ENCODE measurements at regions not wholly inside any gene's neighbourhood (a gene's known extent, or its start where the extent isn't known, plus 50 kb on each side); places are given as distances from the start of the nearest gene placed in this dataset.
A peak's percentile ranks its signal among the peaks of the same experiment; 100 is the strongest.

DNA sequence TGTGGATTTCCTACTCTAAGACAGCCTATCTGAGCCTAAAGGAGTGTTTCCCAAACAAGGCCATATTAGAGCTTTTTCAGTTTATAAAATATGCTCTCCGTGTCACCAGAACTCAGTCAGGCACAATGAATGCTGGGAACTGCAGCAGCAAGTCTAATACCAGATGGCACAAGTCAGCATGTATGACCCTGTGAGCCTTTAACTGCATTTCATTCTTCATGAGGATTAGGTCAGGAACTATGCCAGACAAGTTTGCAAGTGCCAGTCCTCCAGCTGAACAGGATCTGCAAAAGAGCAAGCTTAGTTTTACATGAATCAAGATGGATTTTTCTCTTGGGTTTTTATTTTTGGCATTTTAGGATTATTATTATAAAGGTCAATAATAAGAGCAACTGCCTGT is 66.7 kb upstream of the SAMD5 start:
- Histone ChIP-seq H3K4me1 (no peaks in the 10 kb centered on the region), H3K27me3 (replicated peaks in 1 of 7) (no peaks in the 10 kb centered on the region), H3K4me3 (no peak overlapping the region), H3K9me3 (no peaks in the 10 kb centered on the region), H3K27ac (peak overlapping the region in 1 of 8 donors; percentile 2), H3K36me3 (no peaks in the 10 kb centered on the region)
- DNase-seq: no peak
- no peak for TF ChIP-seq POLR2A (IDR thresholded peaks at IDR 0.05)
- TF ChIP-seq POLR2AphosphoS5 (IDR thresholded peaks at IDR 0.05): peak in 1 of 3 donors; percentile 29
- TF ChIP-seq, protein P1, sequence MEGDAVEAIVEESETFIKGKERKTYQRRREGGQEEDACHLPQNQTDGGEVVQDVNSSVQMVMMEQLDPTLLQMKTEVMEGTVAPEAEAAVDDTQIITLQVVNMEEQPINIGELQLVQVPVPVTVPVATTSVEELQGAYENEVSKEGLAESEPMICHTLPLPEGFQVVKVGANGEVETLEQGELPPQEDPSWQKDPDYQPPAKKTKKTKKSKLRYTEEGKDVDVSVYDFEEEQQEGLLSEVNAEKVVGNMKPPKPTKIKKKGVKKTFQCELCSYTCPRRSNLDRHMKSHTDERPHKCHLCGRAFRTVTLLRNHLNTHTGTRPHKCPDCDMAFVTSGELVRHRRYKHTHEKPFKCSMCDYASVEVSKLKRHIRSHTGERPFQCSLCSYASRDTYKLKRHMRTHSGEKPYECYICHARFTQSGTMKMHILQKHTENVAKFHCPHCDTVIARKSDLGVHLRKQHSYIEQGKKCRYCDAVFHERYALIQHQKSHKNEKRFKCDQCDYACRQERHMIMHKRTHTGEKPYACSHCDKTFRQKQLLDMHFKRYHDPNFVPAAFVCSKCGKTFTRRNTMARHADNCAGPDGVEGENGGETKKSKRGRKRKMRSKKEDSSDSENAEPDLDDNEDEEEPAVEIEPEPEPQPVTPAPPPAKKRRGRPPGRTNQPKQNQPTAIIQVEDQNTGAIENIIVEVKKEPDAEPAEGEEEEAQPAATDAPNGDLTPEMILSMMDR (IDR thresholded peaks at IDR 0.05 in 8 of 11, conservative IDR thresholded peaks at IDR 0.05 in 3 of 11): no peak
- intact Hi-C loops (cut with DNase I; ENCODE audit: low total_unique reads): no loop called here
- WGBS, 5 donors: 60 to 87% (median 69%) methylated on average over 1 of the region's 1 CpG

DNA sequence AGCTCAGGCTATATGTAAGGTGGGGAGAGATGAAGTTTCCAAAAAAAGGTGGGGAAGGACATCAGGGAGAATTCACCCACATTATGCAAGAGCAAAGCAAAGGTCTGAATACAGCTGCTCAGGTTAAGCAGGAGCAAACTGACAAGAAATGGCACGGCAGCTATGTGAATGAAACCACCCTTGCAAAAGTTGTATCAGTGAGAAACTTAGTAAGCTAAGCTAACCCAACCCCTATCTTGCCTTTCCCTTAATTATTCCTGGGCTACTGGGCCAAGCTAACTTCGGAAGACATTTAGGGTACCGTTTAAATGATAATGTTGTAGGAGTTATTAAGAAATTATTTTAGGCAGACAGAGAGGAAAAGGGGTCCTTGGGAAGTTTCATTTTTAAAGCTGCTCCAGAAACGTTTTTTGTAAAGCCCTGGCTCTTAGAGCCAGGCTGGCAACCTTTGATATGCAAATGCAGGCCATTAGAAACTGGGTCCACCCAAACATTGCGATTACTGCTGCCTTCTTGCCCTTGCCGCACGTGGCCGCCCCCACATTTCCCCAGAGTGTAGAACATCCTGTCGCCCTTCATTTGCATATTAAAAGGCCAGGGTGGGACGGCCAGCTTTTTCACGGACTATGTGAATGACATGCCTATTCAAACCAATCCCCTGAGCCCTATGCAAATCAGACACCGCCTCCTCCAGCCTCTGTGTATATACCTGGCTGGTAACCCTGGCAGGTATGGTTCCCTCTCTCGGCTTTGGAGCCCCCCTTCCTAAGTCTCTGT is 60.5 kb upstream of the SAMD5 start:
- intact Hi-C loops (cut with DNase I; ENCODE audit: low total_unique reads): no loop called here
- peak; percentile 50 for DNase-seq
- WGBS, 5 donors: 41 to 66% (median 58%) methylated on average over 13 of the region's 13 CpGs

DNA sequence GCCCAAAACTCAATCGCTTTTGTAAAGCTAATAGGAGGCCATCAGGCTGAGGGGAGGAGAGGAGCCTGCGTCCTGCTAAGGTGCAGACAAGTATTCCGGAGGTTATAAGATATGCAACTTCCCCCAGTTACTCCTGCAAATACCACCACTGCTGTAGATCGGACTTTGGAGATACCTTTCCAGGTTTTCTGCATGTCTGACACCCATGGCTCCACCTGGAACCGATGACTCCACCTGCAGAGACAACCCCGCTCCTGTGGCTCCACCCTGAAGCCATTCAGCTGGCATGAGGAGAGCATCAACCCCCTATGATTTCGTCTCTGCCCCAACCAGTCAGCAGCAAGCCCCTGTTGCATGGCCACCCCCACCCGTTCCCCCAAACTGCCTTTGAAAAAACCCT is 59.7 kb upstream of the SAMD5 start:
- no peaks in the 10 kb centered on the region for H3K9me3 ChIP-seq
- 91 to 96% (median 95%) methylated on average over 8 of the region's 8 CpGs for WGBS, 5 donors
- no peaks in the 10 kb centered on the region for H3K36me3 ChIP-seq
- H3K4me1 ChIP-seq: peaks cover 0 to 5% (median 0%) of the 10 kb centered on the region in 6 donors
- intact Hi-C loops (cut with DNase I; ENCODE audit: low total_unique reads): no loop called here
- H3K4me3 ChIP-seq: no peak overlapping the region
- no peak overlapping the region for H3K27ac ChIP-seq
- TF ChIP-seq, protein P1 (IDR thresholded peaks at IDR 0.05 in 8 of 11, conservative IDR thresholded peaks at IDR 0.05 in 3 of 11): no peak
- no peak for TF ChIP-seq POLR2AphosphoS5 (IDR thresholded peaks at IDR 0.05)
- no peak for TF ChIP-seq POLR2A (IDR thresholded peaks at IDR 0.05)
- H3K27me3 ChIP-seq (replicated peaks in 1 of 7): no peaks in the 10 kb centered on the region
- DNase-seq: no peak

More for the DNA sequence above, 60.5 kb upstream of the SAMD5 start:
- Histone ChIP-seq H3K4me1 (peaks cover 0 to 5% (median 0%) of the 10 kb centered on the region in 6 donors), H3K27ac (no peak overlapping the region), H3K9me3 (no peaks in the 10 kb centered on the region), H3K4me3 (peak overlapping the region in 2 of 8 donors; percentile 2 to 35), H3K27me3 (replicated peaks in 1 of 7) (no peaks in the 10 kb centered on the region), H3K36me3 (no peaks in the 10 kb centered on the region)
- TF ChIP-seq, protein P1 (IDR thresholded peaks at IDR 0.05 in 8 of 11, conservative IDR thresholded peaks at IDR 0.05 in 3 of 11): no peak
- TF ChIP-seq POLR2AphosphoS5 (IDR thresholded peaks at IDR 0.05): no peak
- no peak for TF ChIP-seq POLR2A (IDR thresholded peaks at IDR 0.05)

DNA sequence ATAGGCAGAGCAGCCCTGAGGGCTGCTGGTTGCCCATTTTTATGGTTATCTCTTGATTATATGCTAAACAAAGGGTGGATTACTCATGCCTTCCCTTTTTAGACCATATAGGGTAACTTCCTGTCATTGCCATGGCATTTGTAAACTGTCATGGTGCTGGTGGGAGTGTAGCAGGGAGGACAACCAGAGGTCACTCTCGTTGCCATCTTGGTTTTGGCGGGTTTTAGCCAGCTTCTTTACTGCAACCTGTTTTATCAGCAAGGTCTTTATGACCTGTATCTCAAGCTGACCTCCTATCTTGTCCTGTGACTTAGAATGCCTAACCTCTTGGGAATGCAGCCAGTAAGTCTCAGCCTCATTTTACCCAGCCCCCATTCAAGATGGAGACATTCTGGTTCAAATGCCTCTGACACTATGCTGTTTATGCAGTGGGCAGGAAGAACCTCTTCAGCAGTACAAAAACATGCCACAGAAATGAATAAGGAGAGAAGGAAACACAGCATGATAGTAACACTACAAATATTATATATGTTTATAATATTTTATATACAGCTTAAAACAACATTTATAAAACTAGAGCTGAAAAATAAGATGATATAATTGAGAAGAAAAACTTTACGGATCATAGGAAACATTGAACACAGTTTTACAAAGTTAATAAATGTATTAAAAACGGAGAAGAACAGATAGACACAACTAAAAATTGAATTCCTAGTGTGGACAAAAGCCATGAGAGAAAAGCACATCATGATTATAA is 58.9 kb upstream of the SAMD5 start:
- Histone ChIP-seq H3K4me1 (peaks cover 0 to 5% (median 0%) of the 10 kb centered on the region in 6 donors), H3K36me3 (no peaks in the 10 kb centered on the region), H3K27me3 (replicated peaks in 1 of 7) (no peaks in the 10 kb centered on the region), H3K27ac (no peak overlapping the region), H3K9me3 (no peaks in the 10 kb centered on the region), H3K4me3 (no peak overlapping the region)
- intact Hi-C loops (cut with DNase I; ENCODE audit: low total_unique reads): no loop called here
- no peak for DNase-seq
- WGBS, 5 donors: 76 to 93% (median 86%) methylated on average over 4 of the region's 4 CpGs
- TF ChIP-seq POLR2A (IDR thresholded peaks at IDR 0.05) (no peak), POLR2AphosphoS5 (IDR thresholded peaks at IDR 0.05) (no peak)
- TF ChIP-seq, protein P1 (IDR thresholded peaks at IDR 0.05 in 8 of 11, conservative IDR thresholded peaks at IDR 0.05 in 3 of 11): no peak
